8988T (cell line): ENCODE measurements at regions not wholly inside any gene's neighbourhood (a gene's known extent, or its start where the extent isn't known, plus 50 kb on each side); places are given as distances from the start of the nearest gene placed in this dataset.
"Not testable (repeated sequence)": the region's sequence is repeated elsewhere in the genome, so short reads cannot be mapped to it uniquely, and the experiment has no call there.

Source experiments
- DNase-seq: peaks from one replicate; pipeline ENCODE4 v3.0.0; 2011

DNA sequence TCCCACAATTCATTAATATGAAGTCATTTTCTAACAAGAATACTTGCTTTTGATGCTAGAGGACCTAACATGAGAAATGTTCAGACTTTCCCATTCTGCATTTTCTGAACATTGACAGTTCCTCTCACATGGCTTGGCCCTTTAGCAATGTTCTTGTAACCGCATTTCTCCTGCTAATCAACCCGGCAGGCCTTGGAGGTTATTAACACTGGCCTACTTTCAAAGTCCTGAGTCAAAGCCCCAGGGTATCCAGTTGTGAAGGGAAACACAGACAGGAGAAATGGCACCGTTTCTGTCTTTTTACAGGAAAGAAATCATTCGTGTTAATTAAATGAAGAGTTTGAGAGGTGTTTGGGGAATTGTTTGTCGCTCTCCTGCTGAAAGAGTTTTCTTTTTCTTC, 446.5 kb upstream of the MIS18BP1 start:
- DNase-seq, result no peak

DNA sequence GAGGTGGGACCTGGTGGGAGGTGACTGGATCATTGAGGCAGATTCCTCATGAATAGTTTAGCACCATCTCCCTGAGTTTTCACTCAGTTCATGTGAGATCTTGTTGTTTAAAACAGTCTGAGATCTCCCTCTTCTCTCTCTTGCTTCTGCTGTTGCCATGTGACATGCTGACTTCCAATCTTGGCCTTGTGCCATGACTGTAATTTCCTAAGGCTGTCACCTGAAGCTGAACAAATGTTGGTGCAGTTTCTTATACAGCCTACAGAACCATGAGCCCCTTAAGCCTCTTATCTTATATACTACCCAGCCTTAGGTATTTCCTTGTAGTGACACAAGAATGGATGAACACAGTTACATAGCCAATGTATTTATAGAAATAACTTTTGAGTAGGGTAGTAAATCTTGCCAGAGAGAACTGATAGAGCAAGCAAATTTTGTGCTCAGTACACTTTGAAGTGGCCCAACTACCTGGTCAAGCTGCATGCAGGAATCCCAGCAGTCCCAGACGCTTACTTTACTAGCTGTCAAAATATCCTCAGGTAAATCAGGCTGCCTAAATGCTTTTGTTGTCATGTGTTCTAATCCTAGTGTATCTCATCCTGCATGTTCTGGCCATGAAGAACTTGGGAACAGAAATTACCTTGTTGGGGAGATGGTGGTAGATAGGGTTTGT, 445.6 kb upstream of the MIS18BP1 start:
- DNase-seq, result no peak

DNA sequence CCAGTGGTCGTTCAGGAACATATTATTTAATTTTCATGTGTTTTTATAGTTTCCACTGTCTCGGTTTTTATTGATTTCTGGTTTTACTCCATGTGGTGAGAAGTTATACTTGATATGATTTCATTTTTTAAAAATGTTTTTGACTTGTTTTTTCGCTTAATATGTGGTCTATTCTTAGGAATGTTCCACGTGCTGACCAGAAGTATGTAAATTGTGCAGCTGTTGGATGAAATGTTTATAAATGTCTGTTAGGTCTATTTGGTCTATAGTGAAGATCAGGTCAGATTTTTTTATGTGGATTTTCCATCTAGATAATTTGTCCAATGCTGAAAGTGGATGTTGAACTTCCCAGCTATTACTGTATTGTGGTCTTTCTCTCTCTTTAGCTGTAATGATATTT, 433.8 kb upstream of the MIS18BP1 start:
- no peak for DNase-seq

DNA sequence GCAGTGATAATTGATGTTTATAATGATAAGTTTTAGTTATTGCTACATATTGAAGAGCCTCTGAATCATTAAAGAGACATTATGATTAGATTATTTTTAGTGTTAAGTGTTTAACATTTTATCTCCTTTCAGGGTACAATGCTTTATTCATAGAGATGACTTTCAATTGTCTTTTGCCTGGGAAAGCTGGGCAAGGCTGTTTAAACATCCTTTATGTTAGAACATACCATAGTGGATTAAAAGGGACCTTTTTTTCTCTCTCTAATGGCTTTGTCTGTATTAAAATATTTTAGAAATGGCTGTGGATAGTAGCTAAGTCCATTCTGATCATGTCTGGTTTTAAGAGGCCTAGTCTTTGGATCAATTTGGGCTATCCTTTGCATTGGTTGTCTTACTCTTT, 427.5 kb upstream of the MIS18BP1 start:
- DNase-seq, result no peak

DNA sequence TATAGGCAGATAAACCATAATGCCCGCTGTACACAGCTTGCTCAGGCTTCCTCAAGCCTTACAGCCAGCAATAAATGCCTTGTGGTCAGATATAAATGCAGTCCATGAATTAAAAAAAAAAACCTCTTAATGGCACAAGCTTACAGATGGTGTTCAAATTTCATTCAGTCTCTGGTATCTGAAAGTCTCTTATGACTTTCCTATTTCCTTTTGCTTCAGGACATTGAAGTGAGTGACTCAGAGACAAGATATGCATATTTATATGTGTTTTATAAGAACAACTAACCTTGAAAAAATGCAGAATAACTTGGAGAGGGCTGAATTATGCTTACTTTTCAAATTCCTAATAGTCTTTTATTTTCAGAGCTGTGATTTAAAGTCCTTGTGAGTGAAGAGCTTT, 426.9 kb upstream of the MIS18BP1 start:
- no peak for DNase-seq

DNA sequence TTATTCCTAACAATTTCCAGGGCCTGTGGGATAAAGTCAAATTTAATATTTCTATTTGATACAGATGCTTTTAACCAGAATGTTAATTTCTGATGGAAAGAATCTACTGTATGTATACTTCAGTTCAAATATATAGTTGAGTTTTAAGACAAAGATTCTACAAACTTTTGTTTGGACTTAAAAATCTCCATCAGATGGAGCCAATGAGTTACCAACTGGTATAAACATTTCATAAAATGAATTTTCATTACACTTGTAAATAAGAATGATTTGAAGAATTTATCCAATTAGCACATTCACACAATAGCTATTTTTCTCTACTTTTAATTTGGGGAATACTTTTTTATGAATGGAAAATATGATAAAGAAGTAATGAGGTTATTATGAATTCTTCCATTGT, 425.2 kb upstream of the MIS18BP1 start:
- no peak for DNase-seq

DNA sequence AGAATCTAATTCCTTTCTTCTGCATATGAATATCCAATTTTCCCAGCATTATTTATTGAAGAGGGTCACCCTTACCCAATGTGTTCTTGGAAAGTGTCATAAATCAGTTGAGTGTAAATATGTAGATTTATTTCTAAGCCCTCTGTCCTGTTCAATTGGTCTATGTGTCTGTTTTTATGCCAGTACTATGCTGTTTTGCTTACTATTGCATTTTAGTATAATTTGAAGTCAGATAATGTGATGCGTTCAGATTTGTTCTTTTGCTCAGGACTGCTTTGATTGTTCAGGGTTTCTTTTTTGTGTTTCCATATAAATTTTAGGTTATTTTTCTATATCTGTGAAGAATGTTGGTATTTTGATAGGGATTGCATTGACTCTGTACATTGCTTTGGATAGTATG, 420.4 kb upstream of the MIS18BP1 start:
- no peak for DNase-seq

DNA sequence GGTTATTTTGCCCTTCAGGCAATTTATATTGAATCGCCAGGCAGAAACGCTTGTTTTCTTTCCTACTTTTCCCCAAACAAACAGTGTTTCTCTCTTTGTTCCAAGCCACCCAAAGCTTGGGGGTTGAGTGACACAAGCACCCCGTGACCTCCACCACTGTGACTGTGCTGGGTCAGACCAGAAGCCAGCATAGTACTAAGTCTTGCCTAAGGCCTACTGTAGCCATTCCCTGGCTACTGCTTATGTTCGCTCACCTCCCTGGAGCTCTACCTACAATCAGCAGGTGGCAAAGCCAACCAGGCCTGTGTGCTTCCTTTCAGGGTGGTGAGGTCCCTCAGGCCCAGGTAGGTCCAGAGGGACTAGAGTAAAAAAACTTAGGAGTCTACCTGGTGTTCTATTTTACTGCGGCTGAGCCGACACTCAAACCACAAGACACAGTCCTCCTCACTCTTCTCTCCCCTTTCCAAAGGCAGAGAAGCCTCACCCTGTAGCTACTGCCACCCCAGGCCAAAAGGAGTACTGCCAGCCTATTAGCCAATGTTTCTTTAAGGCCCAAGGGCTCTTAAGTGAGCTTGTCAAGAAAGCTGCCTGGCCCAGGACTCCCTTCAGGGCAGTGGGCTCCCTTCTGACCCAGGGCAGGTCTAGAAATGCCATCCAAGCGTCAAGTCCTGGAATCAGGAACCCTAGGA, 411.8 kb upstream of the MIS18BP1 start:
- no peak for DNase-seq

DNA sequence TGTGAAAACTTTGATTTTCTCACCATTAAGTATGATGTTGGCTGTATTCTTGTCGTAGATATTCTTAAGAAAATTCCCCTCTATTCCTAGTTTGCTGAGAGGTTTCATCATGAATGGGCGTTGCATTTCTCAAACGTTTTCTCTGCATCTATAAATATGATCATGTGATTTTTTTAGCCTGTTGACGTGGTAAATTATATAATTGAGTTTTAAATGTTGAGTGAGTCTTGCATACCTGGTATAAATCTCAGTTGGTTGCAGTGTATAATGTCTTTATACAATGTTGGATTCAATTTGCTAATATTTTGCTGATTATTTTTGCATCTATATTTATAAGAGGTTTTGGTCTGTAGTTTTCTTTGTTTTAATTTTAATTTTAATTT, 405.9 kb upstream of the MIS18BP1 start:
- no peak for DNase-seq

DNA sequence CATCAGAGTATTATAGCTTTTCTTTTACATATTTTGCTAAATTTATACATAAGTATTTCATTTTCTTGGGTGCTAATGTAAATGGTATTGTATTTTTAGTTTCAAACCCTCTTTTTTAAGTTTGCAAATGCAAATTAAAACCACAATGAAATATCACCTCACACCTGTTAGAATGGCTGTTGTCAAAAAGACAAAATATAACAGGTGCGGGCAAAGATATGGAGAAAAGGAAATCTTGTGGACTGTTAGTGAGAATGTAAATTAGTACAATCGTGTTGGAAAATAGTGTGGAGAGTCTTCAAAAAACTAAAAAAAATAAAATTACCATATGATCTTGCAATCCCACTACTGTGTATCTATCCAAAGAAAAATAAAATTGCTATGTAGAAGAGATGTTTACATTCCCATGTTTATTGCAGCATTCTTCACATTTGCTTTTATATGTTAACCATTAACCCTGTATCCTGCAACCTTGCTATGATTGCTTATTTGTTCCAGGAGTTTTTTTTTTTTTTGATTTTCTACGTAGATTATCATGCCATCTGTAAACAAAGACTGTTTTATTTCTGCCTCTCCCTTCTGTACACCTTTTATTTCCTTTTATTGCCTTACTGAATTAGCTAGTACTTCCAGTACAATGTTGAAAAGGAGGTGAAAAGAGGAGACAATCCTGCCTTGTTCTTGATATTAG, 405.4 kb upstream of the MIS18BP1 start:
- DNase-seq, result no peak

DNA sequence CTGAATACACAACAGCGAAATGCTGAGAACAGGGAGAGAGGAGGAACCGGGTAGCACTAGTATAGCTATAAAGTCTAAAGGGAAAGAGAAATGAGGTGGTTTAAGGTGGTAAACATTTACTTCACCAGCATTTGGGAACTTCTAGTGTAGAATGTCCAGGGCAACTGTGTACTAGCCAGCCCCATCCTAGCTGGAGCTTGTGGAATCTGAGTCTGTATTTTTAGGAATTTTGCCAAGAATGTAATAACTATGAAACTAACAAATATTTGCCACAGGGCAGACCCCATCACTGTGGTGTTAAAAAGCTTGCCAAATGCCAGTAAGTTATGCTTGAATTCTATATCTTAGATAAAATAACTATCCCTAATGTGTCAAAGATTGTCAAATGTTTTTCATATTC, 398.9 kb upstream of the MIS18BP1 start:
- no peak for DNase-seq

DNA sequence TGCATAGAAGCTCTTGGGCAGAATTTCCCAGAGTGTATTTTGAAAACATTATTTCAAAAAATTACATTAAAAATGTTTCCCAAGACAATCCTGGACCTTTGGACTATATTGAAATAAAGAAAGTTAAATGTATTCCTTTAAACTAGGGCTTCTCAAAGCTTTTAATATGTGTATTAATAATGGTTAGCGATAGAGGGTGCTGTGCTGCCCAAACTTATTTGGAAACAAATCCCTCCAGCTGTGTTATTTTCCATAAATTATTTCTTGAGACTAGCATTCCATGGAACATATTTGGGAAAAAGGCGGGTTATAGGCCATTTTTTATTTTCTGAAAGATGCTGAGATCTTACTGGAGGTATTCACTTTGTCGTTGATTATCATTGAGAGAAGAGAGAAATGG, 397.8 kb upstream of the MIS18BP1 start:
- no peak for DNase-seq

DNA sequence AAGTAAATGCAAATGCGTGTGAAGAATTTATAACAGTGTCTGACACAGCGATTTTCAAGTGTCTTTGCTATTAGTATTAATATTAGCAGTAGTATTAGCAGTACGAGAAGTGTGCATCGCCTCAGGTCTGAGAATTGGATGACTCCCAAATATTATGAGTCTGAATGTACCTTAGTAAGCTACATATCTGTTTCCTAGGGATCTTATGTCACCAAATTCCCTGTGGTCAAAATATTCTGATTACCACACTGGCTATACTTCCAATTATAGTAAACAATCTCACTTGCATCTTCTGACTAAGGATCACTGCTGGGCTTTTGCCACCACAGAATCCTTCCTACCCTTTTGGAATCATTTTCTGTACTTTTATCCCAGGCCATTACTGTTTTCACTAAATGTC, 396.0 kb upstream of the MIS18BP1 start:
- no peak for DNase-seq

DNA sequence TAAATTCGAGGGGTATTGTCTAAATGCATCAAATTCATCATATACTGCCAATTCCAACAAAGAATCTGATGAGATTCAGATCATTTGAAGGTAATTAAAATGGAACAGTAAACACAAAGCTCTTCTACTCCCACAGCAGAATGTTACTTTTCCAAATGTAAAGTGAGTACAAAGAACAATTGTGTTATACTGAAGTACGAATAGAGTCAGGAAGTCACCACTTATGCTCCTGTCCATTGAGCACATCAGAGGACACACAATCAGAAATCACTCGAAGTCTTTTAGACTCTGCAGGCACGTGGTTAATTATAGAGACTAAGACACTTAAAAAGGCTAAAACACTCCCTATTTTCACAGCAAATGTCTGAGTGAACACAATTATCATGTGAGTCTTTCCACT, 388.5 kb upstream of the MIS18BP1 start:
- DNase-seq, result no peak

DNA sequence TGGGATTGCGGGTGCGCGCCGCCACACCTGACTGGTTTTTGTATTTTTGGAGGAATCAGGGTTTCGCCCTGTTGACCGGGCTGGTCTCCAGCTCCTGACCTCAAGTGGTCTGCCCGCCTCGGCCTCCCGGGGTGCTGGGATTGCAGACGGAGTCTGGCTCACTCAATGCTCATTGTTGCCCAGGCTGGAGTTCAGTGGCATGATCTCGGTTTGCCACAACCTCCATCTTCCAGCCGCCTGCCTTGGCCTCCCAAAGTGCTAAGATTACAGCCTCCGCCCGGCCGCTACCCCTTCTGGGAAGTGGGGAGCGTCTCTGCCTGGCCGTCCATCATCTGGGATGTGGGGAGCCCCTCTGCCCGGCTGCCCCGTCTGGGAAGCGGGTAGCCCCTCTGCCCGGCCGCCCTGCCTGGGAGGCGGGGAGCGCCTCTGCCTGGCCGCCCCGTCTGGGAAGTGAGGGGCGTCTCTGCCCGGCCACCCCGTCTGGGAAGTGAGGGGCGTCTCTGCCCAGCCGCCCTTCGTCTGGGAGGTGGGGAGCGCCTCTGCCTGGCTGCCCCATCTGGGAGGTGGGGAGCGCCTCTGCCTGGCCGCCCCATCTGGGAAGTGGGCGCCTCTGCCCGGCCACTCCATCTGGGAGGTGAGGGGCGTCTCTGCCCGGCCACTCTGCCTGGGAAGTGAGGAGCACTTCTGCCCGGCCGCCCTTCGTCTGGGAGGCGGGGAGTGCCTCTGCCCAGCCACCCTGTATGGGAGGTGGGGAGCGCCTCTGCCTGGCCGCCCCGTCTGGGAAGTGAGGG, 381.8 kb upstream of the MIS18BP1 start:
- DNase-seq, result not testable (repeated sequence)

DNA sequence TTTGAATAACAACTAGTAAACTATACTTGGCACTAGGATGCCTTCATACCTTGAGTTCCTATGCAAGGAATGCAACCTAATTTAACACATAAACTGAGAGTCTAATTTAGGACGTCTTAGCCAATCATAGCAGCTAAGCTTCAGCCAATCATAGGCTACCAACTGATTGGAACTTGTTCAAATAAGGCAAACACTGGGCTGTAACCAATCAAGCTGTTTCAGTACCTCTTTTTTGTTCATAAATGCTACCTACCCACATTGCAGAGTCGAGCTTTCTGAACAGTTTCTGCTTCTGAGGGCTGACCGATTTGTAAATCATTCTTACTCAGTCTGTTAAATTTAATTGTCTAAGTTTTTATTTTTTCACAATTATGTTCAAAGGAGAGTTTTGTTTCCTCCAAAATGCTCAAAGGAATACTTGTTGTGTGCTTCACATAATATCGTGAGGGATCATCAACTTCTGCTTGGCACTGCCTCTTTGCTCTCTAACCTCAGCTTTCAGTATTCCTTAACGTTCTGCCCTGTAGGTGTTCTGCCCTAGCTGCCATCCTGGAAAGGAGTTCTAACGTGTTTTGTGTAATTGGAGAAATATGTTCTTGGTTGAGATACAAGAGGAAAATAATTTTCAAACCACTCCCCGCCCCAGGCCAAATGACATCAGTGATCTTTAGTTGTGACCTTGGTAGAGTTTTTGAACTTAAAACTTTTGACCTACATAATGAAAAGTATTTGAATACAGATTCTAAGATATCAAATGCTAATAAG, 380.4 kb upstream of the MIS18BP1 start:
- DNase-seq, result no peak

DNA sequence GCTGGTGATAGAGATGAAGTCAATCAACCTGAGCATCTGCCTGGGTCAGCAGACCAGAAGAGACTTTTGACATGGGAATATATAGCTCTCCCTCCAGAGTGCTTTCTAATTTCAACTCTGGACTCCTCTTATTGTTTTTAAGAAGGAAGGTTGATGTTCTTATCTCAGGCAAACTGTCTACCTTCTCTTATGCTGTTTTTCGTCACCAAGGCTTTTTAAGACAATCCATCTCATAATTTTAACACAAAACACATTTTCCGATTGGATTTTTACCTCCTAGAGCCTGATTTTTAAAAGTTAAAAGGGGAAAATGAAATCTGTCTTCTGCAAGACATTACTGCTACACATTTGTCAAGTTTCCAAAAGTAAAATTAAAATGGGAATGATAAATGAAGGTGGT, 368.7 kb upstream of the MIS18BP1 start:
- DNase-seq, result no peak

DNA sequence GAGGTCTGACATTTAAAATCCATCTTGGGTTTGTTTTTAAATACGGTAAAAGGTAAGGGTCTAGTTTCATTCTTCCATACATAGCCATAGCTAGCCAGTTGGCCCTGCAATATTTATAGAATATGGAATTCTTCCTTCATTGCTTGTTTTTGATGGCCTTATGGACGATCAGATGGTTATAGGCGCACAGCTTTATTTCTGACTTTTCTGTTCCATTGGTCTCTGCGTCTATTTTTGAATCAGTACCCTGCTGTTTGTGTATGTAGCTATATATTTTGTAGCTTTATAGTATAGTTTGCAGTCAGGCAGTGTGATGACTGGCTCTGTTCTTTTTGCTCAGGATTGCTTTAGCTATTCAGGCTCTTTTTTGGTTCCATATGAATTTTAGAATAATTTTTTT, 366.8 kb upstream of the MIS18BP1 start:
- no peak for DNase-seq

DNA sequence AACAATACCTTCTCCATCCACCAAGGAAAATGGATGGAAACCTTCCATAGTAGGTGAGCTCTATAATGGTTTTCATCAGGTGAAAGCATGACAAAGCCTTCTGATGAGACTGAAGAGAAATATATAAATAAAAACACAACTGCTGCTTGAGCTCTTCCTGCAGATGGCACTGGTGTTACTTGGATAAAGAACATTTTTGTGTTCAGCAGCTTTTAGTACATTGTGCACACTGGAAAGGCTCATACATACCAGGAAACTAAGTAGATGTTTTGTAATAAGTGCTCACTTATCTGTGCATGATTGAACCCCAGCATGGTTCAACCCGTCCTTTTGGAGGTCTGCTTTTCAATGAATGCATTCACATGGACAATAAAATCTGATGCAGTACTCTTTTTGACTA, 357.3 kb upstream of the MIS18BP1 start:
- no peak for DNase-seq

DNA sequence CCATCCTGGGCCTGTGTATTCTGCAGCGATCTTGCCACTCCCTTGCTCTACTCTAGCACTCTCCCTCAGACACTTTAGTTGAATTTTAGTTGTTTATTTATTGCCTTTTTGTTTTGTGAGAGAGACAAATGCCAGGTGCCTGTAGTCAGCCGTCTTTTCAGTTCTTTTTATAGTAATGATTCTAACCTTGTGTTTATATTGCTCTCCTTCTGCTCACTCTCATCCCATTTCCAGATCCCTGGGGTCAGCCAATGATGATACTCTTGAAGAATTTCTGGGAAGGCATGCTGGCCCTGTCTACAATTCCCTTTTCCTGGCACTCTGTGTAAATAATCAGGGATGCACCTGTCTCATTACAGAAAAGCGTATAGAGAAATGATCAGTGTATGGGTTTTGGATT, 334.1 kb upstream of the MIS18BP1 start:
- no peak for DNase-seq

DNA sequence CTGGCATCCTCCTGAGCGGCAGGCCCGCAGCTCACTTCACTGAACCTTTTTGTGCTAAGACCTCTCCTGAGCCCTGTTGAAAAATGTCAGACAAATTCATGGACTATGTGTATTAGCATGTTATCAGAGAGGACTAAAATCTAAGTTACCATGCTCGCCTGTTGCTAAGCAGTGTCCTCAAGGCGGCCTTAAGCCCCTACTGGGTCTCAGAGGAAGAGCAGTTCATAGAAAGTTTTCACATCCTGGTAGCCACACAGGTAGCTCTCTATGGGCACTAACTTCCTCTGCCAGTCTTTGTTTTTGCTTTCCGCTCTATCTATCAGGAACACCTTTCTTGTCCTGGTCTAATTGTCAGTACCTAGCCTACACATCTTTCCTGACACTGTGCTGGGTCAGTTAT, 306.6 kb upstream of the MIS18BP1 start:
- DNase-seq, result no peak

DNA sequence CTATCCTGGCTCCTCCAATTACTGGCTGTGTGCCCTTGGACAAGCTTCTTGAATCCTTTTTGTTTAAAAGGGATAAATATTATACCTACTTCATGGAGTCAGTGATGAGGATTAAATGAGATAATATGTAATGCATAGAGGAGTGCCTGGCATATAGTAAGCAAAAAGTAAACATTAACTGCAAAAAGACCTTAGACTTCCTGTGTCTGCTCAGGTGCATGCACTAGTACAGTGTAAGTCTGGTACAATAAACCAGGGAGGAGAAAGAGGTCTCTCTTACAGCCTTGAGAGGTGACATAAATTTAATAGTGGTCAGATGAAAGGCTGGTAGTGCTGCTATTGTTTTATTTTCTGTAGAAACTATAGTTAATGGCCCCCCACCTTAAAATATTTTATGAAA, 305.2 kb upstream of the MIS18BP1 start:
- no peak for DNase-seq

DNA sequence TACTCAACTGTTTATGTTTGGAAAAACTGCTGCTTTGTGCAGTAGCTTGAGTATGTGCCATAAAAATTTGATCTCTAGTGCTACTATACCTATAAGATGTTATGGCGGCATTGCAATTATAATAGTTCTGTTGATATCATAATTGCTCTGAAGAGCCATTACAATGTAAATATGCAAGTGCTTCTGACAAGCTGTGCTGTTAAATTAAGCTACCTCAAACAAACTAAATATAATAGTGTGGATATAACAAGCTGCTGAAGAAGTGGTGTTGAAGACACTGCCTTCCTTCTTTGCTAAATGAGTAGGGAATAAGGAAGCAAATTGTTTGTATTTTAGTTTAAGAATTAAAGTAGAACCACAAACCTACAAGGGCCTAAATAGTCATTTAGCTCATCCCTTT, 301.0 kb upstream of the MIS18BP1 start:
- no peak for DNase-seq
